ENCODE measurements at regions not wholly inside any gene's neighbourhood (a gene's known extent, or its start where the extent isn't known, plus 50 kb on each side); places are given as distances from the start of the nearest gene placed in this dataset.

DNA sequence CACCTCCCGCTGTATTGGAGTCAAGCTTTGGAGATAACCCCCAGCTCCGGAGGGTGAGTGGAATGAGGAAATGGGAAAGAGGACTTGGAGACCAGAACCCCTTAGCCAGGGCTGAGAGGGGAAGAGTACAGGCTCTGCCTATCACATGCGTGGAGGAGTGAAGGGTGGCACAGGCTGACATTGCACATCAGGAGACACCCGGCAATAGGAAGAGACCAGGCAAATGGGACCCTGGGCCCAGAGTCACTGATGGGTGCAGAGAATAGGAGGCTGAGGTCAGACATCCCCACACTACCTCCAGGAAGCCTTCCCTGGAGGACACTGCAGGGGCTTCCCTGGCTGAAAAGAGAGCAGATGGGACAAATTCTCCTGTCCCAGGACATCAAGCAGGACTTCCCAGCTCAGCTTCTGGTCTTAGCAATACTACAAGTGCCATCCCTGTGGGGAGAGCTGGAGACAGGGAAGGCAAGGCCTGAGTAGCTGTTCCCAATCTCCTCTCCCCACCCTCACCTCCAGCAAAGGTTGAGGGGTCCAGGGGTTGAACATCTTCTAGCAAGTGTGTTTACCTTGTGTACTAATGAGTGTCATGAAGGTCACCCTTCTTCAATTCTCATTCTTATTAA is 160.7 kb downstream of the BUD13 start:
- Mint-ChIP-seq H3K4me1 (ENCODE audit: low read depth, unreplicated experiment) (no peaks in the 10 kb centered on the region), H3K36me3 (ENCODE audit: unreplicated experiment) (peaks cover 6% of the 10 kb centered on the region), H3K27me3 (ENCODE audit: unreplicated experiment) (peaks cover 5% of the 10 kb centered on the region), H3K4me3 (ENCODE audit: unreplicated experiment) (no peak overlapping the region), H3K27ac (ENCODE audit: unreplicated experiment) (no peak overlapping the region), H3K9me3 (ENCODE audit: unreplicated experiment) (peaks cover 4% of the 10 kb centered on the region)
- TF ChIP-seq, protein P1, sequence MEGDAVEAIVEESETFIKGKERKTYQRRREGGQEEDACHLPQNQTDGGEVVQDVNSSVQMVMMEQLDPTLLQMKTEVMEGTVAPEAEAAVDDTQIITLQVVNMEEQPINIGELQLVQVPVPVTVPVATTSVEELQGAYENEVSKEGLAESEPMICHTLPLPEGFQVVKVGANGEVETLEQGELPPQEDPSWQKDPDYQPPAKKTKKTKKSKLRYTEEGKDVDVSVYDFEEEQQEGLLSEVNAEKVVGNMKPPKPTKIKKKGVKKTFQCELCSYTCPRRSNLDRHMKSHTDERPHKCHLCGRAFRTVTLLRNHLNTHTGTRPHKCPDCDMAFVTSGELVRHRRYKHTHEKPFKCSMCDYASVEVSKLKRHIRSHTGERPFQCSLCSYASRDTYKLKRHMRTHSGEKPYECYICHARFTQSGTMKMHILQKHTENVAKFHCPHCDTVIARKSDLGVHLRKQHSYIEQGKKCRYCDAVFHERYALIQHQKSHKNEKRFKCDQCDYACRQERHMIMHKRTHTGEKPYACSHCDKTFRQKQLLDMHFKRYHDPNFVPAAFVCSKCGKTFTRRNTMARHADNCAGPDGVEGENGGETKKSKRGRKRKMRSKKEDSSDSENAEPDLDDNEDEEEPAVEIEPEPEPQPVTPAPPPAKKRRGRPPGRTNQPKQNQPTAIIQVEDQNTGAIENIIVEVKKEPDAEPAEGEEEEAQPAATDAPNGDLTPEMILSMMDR (IDR thresholded peaks at IDR 0.05; ENCODE audit: partially characterized antibody, unreplicated experiment), result no peak
- no peak for DNase-seq

DNA sequence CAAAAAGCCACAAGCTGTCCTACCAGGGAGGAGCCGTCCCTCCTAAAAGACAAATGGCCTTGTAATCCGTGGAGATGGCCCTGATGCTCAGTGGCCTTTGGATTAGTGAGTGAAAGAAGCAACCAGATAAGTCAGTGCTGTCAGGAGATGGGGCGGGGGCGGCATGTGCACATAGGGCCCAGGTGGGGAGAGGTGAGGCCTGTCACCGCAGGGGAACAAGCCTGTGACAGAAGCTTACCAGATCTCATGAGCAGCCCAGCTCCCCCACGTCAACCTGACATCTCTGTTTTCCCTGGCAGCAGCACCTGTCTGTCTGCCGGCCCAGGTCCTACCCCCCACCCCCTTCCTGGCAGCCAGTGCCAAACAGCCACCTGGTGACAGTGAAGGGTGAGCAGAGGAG is 162.6 kb downstream of the BUD13 start:
- Mint-ChIP-seq H3K27ac (ENCODE audit: unreplicated experiment) (no peak overlapping the region), H3K9me3 (ENCODE audit: unreplicated experiment) (peaks cover 4% of the 10 kb centered on the region), H3K4me1 (ENCODE audit: low read depth, unreplicated experiment) (peaks cover 2% of the 10 kb centered on the region), H3K36me3 (ENCODE audit: unreplicated experiment) (peaks cover 6% of the 10 kb centered on the region), H3K4me3 (ENCODE audit: unreplicated experiment) (no peak overlapping the region), H3K27me3 (ENCODE audit: unreplicated experiment) (peaks cover 5% of the 10 kb centered on the region)
- DNase-seq, result no peak
- TF ChIP-seq, protein P1 (IDR thresholded peaks at IDR 0.05; ENCODE audit: partially characterized antibody, unreplicated experiment), result no peak

DNA sequence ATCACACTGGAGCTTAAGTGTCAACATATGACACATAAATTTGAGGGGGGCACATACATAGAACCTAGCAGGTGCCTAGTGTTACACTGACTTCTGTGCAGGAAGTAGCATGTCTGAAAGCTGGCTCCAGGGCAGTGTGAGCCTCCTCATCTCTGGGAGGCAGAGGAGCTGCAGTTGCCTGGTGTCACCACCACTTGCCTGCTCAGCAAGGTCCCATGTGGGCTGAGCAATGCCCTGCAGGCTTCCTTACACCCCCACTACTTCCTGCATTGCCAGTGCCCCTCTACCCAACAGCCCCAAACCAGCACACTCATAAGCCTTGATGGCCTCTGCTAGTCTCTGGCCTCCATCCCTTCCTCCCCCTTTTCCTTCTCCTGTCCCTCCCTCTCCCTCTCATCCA is 165.8 kb downstream of the BUD13 start:
- H3K36me3 Mint-ChIP-seq (ENCODE audit: unreplicated experiment), result peaks cover 6% of the 10 kb centered on the region
- H3K9me3 Mint-ChIP-seq (ENCODE audit: unreplicated experiment), result no peaks in the 10 kb centered on the region
- H3K27me3 Mint-ChIP-seq (ENCODE audit: unreplicated experiment), result peaks cover 5% of the 10 kb centered on the region

DNA sequence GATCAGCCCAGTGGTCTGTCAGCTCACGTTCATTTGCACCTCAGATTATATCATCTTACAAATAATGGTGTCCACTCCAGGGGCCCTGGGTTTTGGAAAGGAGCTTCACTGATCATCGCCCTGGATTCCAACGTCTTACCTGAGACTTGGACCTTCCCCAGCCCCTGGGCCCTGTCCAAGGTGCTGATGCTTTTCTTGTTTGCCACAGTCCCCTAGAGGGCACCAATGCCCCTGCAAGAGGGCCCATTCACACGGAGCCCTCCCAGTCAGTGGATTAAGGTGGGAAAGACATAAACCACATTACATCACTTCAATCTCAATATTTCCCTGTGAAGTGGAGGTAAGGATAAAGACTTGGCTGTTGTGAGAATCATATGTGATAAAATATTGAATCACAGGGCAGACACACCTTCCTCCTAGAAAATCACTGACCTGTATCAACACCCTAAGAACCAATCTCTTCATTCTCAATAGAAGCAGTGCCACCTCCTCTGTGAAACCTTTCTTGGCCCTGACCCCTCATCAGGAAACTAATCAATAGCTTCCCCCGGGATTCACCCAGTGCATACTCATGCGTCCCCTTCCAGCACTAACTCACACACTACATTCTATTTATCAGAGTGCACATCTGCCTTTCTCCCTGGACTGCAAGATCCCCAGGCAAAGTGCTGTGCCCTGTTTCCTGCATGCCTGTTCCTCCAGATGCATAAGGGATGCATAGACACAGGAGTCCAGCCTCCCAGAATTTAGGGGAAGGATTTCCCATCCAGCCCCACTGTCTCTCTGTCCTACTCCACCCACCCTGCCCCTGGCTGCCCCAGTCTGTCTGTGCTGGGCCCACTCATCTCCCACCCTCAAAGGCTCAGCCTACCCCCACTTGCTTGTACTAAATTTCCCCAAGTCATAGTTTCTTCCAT is 167.0 kb downstream of the BUD13 start:
- peaks cover 3% of the 10 kb centered on the region for H3K27me3 Mint-ChIP-seq (ENCODE audit: unreplicated experiment)

More for the DNA sequence above, 165.8 kb downstream of the BUD13 start:
- Mint-ChIP-seq H3K4me1 (ENCODE audit: low read depth, unreplicated experiment) (peaks cover 2% of the 10 kb centered on the region), H3K27ac (ENCODE audit: unreplicated experiment) (no peak overlapping the region), H3K4me3 (ENCODE audit: unreplicated experiment) (no peak overlapping the region)
- no peak for DNase-seq
- TF ChIP-seq, protein P1 (IDR thresholded peaks at IDR 0.05; ENCODE audit: partially characterized antibody, unreplicated experiment), result no peak

More for the DNA sequence above, 167.0 kb downstream of the BUD13 start:
- Mint-ChIP-seq H3K27ac (ENCODE audit: unreplicated experiment) (no peak overlapping the region), H3K4me3 (ENCODE audit: unreplicated experiment) (no peak overlapping the region), H3K36me3 (ENCODE audit: unreplicated experiment) (peaks cover under 1% of the 10 kb centered on the region), H3K9me3 (ENCODE audit: unreplicated experiment) (no peaks in the 10 kb centered on the region), H3K4me1 (ENCODE audit: low read depth, unreplicated experiment) (peaks cover 6% of the 10 kb centered on the region)
- no peak for DNase-seq
- TF ChIP-seq, protein P1 (IDR thresholded peaks at IDR 0.05; ENCODE audit: partially characterized antibody, unreplicated experiment), result no peak
